SU-DHL-6 (cell line): ENCODE measurements at regions not wholly inside any gene's neighbourhood (a gene's known extent, or its start where the extent isn't known, plus 50 kb on each side); places are given as distances from the start of the nearest gene placed in this dataset.

Source experiments
- CTCF ChIP-seq: fragments of 200-600 bp; sonication (generic); IDR thresholded peaks from one replicate; pipeline ENCODE4 v1.5.1; 2017; ENCODE audit warnings: antibody characterized with exemption, mild to moderate bottlenecking, low read length, moderate library complexity; ENCODE audit not compliant: insufficient read depth, poor library complexity, severe bottlenecking
- EZH2phosphoT487 ChIP-seq: fragments of 200-600 bp; sonication (generic), shearing (Covaris generic); conservative IDR thresholded peaks from 2 replicates; pipeline ENCODE4 v1.6.1; 2018; ENCODE audit warnings: mild to moderate bottlenecking, antibody characterized with exemption, low read length, moderate library complexity, mixed read lengths

DNA sequence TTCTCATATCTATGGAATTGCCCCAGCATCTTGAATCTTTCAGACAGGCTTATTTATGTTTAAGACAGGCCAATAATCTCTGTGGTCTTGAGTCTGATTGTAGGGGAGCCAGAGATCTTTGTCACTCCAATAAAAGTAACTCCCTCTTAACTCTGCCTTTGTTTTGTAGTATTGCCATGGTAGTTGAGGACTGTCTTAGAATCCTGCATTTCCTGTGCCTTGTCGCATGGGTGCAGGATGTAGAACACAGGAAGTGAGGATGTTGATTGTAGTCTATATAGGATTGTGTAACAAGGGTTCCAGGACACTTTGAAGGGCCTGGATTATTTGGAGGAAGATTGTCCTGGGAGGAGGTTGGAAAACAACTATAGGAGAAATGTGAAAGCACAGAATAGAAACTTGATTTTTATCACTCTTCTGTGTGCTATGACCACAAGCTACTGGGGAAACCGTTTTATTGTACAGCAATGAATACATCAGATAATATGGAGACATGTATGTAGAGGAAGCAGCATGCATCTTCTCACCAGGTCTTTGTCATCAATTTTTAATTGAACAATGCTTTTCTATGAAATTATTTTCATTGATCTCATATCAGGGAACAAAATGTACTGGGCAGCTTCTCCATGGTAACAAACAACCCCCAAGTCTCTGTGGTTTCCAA lies 411.7 kb downstream of the FGF9 start:
- TF ChIP-seq CTCF (no peak), EZH2phosphoT487 (no peak)
